ENCODE measurements at regions not wholly inside any gene's neighbourhood (a gene's known extent, or its start where the extent isn't known, plus 50 kb on each side); places are given as distances from the start of the nearest gene placed in this dataset.
A peak's percentile ranks its signal among the peaks of the same experiment; 100 is the strongest.

DNA sequence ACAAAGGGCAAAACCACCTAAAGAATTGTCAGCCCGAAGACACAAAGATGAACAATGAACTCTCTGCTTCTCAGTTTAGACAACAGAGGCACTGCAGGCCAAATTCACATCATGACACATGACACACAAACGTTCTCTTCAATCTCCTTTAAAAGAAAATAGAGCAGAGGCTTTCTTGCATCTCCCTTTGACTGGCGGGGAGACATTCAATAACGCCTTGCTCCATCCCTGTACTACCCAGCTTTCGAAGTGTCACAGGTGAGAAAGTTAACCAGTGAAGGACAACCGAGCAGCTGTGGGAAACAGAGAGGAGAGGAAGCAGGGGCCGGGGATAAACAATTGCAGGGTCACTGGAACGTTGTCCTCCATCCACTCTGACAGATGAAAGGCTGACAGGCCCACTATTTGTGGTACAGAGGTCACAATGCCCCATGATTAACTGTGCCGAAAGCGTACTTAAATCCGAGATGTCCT is 130.8 kb downstream of the PHLDA1 start (continued):
- TF ChIP-seq ASH2L (IDR thresholded peaks at IDR 0.05; ENCODE audit: insufficient read length, low read depth, low read length) (peak; percentile 64), ZSCAN22 (CRISPR knock-in tag; IDR thresholded peaks at IDR 0.05) (no peak), ZBTB46 (CRISPR knock-in tag; IDR thresholded peaks at IDR 0.05; ENCODE audit: borderline replicate concordance) (no peak), HOXA5 (CRISPR knock-in tag; IDR thresholded peaks at IDR 0.05) (no peak; the same call in 1 of the 2 replicates), ZFYVE20 (CRISPR knock-in tag; IDR thresholded peaks at IDR 0.05; ENCODE audit: borderline replicate concordance, low read depth) (no peak), PAWR (CRISPR knock-in tag; IDR thresholded peaks at IDR 0.05; ENCODE audit: borderline replicate concordance) (no peak), HOXD1 (CRISPR knock-in tag; IDR thresholded peaks at IDR 0.05) (peak; percentile 6; the same call in 1 of the 2 replicates), ZNF446 (CRISPR knock-in tag; IDR thresholded peaks at IDR 0.05) (no peak), ZNF207 (IDR thresholded peaks at IDR 0.05; ENCODE audit: borderline replicate concordance) (no peak), ZNF343 (CRISPR knock-in tag; IDR thresholded peaks at IDR 0.05) (no peak; the same call in 1 of the 2 replicates), JARID2 (CRISPR knock-in tag; IDR thresholded peaks at IDR 0.05; ENCODE audit: insufficient replicate concordance) (no peak), SP5 (CRISPR knock-in tag; IDR thresholded peaks at IDR 0.05; ENCODE audit: borderline replicate concordance, low read depth) (no peak; the same call in 1 of the 2 replicates), EZH2 (conservative IDR thresholded peaks at IDR 0.05; ENCODE audit: low read depth, low read length) (no peak), ZNF234 (CRISPR knock-in tag; conservative IDR thresholded peaks at IDR 0.05) (no peak), XRCC5 (optimal IDR thresholded peaks at IDR 0.05; ENCODE audit: low read length) (peak; percentile 60), SNAPC2 (CRISPR knock-in tag; IDR thresholded peaks at IDR 0.05) (no peak; the same call in 1 of the 2 replicates), SOX6 (IDR thresholded peaks at IDR 0.05) (no peak), SOX6 (CRISPR knock-in tag; IDR thresholded peaks at IDR 0.05) (peak; percentile 98), PITX1 (CRISPR knock-in tag; IDR thresholded peaks at IDR 0.05) (peak; percentile 78), MTF2 (CRISPR knock-in tag; IDR thresholded peaks at IDR 0.05; ENCODE audit: borderline replicate concordance) (no peak), ZFP37 (CRISPR knock-in tag; IDR thresholded peaks at IDR 0.05; ENCODE audit: borderline replicate concordance) (no peak), CSRNP2 (CRISPR knock-in tag; conservative IDR thresholded peaks at IDR 0.05; ENCODE audit: low read depth) (no peak), ZNF572 (CRISPR knock-in tag; IDR thresholded peaks at IDR 0.05) (no peak), CHD4 (IDR thresholded peaks at IDR 0.05; ENCODE audit: borderline replicate concordance, low read length) (no peak), ZBTB21 (CRISPR knock-in tag; IDR thresholded peaks at IDR 0.05) (0 out of 2 replicates have a peak, but pooled peaks have one; percentile 12), ZFP36 (IDR thresholded peaks at IDR 0.05; ENCODE audit: borderline replicate concordance, low read depth, low read length, partially characterized antibody) (no peak), CSRNP1 (CRISPR knock-in tag; IDR thresholded peaks at IDR 0.05) (0 out of 2 replicates have a peak, but pooled peaks have one; percentile 42), GTF3A (CRISPR knock-in tag; conservative IDR thresholded peaks at IDR 0.05) (no peak), ZNF841 (CRISPR knock-in tag; IDR thresholded peaks at IDR 0.05; ENCODE audit: borderline replicate concordance) (no peak)
